Stimulated activated CD4-positive, alpha-beta T cell treated with anti-CD3 and anti-CD28 coated beads, Interleukin-4, amount 100 ng/mL, for 4 hours (primary cell): ENCODE measurements at regions not wholly inside any gene's neighbourhood (a gene's known extent, or its start where the extent isn't known, plus 50 kb on each side); places are given as distances from the start of the nearest gene placed in this dataset.

Experiments
- DNase-seq, 2 experiments: peaks; one replicate each; pipeline ENCODE4 v3.0.0-alpha.2; 2020

DNA sequence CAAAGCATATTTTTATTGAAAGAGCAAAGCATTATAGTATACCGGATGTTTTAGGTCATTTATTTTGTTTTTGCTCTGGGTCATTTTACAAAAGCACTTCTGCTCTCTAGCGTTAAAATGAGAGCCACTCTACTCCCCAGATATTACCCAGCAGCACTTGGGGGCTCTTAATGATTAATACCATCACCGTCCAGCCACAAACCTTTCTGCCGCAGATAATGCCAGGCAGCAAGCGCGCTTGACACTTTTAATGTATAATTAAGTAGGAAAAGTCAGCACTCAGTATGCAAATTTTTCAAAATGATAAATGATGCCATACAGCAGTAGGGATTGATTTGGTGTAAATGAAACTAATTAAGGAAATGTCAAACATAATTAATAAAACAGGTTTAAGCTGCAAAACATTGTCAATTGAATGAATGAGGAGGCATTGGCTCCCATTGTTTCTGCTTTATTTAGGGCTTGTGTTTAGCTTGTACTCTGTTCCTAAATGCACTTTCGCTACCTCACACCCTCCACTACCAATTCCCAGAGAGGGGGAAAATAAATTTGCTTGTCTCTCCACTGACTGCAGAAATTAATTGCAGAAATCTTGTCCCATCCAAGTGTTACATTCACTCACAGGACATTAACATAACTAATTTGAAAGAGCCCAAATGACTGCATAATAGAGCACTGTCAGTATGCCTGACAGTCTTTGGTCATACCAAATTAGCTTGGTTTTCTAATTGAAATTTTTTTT lies 358.8 kb upstream of the ARRDC3 start:
- DNase-seq: no peak

DNA sequence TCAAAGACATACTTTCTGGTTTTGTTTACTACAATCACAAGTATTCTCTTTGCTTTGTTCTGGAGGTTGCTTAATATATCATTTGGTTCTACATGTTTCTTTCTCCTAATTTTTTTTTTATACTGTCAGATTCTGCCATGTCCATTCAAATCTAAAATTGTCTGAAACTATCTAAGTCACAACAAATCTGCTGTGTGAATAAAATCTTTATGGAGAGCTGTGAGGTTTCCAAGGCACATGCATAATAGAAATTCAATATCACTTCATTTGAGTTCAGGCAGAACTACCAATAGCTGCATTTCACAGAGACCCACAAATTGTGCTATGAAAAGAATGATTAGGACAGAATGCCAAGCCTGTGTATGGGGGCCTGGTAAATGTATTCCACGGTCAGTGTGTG lies 346.9 kb upstream of the ARRDC3 start:
- DNase-seq: no peak

DNA sequence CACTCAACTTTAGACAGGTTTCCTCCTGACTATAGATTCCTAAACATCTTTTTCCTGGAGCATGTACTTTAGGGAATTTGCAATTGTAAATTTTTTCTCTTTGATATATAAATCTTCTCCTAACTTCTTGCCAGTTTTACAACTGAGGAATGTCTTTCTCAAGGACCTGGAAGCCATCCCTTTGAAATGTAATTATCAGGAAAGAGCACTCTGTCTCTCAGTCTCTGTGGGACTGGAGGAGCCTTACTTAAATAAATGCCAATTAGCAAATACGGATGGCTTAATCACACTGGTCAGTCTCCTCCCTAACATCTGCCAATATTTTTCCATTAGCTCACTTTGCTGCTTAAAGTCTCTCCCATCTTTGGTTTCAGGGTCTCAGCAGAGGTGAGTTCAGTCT lies 344.3 kb upstream of the ARRDC3 start:
- no peak for DNase-seq

DNA sequence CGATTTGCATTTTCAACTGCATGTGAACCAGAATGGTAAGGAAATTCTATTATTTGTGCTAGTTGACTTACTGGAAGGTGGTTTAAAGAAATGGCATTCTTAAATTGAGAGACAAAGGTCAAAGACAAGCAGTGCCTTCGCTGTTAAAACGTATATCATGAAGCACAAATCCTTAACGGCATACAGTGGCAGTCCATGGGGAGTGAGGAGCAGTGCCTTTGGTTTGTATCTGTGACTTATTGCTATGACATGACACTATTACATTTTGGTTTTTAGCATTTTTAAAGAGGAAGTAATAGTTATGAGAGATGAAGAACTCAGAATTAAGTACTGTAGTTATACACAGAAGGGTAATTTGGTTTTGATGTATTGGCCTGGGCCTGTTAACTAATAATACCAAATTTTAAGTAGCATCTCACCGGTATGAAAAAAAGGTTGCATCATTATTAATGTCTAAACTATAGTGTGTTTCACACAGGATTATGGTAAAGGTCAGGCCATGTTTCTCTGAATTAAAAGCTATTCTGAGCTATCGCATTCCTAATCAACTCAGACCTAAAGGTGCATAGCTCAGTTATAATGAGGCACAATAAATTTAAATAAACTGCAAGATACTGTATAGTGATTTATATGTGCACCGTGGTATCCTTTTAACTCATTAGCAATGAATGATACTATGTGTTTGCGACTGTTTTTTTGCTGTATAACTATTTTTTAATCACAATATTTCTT lies 339.8 kb upstream of the ARRDC3 start:
- no peak for DNase-seq

DNA sequence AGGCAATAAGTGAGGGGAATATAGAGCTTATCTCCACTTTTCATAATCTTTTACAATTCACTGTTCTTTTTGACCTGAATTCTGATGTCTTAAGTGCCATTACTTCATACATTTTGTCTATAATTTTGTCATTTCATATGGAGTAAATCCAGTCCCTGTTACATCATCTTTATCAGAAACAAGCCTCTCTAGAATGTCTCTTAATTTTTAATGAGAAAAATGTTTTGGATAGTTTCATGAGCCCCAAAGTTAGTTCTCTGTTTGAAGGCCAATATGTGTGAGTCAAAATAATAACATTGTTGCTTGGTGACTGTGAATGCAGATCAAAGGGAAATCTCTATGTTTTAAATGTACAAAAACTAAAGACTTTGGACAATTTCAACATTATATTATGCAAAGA lies 329.6 kb upstream of the ARRDC3 start:
- DNase-seq: no peak

DNA sequence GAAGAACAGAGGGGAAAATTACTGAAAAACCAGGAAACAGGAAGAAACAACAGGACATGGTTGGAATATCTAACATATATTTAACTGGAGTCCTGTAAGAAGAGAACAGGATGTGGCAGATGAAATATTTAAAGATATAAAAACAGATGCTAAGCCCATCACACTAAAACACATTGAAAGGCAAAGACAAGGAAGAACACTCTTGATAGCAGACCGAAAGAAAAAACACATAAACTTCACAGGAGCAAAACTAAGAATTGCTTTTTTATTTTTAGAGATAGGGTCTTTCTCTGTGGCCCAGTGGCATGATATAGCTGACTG lies 324.4 kb upstream of the ARRDC3 start:
- DNase-seq: no peak

DNA sequence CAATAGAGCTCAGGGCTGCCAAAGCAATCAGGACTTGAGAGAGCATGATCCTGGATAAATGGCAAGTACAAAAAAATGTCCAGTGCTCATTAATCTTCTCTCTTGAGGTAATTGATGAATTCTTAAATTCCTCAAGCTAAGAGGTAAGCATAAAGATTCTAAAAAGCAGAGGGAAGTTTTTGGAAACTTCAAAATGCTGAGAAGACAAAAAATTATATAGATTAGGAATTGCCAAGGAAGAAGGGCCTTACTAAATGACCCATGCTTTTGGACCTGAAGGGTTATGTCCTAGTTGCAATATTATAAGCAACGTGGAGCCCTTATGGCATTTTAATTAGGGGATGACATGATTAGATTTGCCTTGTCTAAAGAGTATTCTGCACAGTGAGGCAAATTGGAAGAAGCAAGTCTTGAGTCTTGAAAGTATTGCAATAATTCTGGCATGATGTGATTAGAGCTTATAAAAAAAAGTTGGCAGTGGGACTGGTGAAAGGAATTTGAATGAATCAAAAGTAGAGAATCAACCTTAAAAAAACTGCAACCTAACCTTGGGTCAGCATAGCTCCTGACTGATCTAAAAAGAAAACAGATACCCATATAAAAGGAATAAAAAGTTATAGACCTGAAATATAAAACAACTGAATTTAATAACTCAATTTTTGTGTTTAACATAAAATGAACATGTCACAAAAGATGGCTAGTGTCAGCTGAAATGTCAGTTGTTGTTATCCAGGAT lies 323.8 kb upstream of the ARRDC3 start:
- DNase-seq: no peak

DNA sequence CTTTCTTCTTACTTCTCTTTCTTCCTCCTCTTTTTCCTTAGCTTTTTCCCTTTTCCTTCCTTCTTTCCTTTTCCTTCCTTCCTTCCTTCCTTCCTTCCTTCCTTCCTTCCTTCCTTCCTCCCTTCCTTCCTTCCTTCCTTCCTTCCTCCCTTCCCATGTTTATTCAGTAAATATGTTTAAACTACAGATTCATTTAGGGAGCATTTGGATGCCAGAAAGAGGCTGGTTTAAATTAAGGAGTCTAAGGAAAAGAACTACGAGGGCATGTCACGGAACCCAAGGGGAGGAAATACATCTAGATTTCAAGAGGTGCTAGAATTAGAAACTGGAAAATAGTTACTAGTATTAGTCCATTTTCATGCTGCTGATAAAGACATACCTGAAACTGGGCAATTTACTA lies 320.0 kb upstream of the ARRDC3 start:
- no peak for DNase-seq

DNA sequence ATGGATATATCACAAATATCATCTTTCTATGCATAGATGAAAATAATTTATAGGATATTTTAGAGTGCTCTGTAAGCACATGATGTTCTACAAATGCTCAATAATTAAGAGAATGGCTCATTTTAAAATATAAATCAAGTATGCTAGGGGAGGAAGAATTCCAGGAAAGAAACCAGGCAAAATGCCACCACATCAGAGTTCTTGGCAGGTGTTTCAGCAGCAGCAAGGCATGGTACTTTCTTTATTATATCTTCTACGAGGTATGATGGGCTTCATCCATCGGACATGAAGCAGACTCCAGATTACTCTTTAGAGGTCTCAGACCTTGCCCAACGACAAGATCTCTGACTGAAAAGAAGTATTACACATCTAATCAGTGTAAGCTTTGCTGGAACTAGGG lies 316.3 kb upstream of the ARRDC3 start:
- no peak for DNase-seq

DNA sequence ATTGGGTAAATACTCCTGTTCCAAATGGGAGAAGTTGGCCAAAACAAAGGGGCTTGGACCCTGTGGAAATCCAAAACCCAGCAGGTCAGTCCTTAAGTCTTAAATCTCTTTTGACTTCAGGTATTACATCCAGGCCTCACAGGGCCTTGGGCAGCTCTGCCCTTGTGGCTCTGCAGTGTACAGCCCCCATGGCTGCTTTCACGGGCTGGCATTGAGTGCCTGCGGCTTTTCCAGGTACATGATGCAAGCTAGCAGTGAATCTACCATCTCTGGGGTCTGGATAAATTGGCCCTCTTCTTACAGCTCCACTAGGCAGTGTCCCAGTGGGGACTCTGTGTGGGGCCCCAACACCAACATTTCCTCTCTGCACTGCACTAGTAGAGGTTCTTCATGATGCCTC lies 308.5 kb upstream of the ARRDC3 start:
- DNase-seq: no peak

DNA sequence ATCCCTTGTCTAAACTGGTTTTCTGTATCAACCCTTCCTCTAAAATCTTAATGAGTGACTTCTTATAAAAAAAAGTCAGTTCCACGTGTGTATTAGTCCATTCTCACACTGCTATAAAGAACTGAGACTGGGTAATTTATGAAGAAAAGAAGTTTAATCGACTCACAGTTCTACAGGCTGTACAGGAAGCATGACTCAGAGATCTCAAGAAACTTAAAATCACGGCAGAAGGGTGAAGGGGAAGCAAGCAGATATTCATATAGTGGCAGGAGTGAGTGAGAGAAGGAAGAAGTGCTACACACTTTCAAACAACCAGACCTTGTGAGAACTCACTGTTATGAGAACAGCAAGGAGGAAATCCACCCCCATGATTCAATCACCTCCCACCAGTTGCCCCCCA lies 307.8 kb upstream of the ARRDC3 start:
- DNase-seq: no peak

DNA sequence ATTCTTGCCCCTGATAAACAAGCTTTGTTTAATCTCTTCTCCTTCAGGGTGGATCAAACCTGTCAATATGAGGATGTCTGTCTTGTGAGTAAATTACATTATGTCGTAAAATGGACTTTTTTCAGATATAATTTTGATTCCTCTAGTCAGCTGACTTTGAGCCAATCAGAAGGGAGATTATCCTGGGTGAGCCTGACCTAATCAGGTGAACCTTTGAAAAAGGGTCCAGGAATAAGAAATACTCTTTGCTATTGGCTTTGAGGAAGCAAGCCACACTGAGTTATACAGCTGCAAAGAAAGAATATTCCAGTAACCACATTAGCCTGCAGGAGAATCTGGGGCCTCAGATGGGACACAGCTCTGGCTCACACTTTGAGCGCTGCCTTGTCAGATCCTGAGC lies 304.3 kb upstream of the ARRDC3 start:
- no peak for DNase-seq

DNA sequence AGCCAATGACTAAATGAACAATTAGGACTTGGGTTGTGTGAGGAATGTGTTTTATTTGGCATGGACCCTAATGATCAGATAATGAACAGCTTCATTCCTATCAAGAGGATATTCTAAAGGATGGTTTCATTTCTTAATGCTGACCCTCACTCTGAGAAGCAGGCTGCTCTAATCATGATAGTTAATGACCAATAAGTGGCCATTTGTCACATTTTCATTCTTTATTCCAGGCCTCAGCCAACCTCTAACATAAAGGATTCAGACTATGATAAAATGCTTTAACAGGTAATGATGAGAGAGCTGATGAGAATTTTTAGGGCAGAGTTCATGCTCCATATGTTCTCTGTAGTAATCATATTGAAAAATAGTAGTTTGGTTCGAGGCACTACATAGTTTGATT lies 301.5 kb upstream of the ARRDC3 start:
- DNase-seq: no peak

DNA sequence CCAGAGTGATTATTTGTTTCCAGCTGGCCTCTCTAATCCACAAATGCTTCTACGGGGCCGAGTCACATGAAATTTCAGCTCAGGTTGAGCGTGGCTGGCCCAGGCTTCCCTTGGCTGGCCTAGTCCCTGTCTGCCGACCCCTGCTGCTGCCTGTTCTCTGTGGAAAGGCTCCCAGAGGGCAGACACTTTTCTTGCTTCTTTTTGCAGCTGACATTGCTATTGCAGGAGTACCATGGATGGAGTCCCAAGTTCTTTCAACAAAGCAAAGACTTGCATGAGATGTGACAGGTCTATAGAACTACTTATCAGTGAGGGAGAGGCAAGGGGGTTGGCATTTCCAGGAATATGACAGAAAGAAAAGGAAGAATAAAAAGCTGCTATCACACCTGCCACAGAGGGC lies 287.4 kb upstream of the ARRDC3 start:
- no peak for DNase-seq

DNA sequence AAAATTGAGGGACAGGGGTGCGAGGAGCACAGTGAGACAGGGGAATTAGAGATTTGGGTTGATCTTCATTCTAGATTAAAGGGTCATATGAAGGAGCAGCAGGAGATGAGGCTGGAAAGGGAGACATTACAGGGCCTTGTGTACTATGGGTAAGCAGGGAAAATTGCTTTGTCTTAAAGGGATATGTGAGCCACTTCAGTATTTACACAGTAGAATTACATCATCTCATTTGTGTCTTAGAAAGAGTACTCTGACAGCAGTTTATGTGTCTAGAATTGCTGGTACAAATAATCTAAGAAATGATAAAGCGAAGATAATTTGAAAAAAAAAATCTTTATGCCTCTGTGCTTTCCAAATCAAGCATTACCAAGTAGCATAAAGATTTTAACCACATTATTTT lies 287.0 kb upstream of the ARRDC3 start:
- no peak for DNase-seq

DNA sequence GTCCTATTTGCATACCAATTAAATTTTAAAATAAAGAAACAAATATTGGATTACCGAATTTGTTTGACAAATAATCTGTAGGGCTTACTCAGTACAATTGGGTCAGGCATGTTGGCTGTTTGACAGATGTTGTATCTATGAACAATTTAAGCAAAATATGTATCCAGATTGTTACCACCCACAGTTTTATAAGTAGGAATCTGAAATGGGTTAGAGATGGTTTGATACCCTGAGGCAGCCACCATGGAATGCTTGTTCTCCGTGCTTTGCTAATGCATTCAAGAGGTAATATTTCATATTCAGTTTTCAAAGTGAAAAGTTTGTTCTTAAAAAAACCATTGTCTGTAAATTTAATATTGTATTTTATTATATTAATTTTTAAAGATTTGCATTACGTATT lies 285.1 kb upstream of the ARRDC3 start:
- no peak for DNase-seq

DNA sequence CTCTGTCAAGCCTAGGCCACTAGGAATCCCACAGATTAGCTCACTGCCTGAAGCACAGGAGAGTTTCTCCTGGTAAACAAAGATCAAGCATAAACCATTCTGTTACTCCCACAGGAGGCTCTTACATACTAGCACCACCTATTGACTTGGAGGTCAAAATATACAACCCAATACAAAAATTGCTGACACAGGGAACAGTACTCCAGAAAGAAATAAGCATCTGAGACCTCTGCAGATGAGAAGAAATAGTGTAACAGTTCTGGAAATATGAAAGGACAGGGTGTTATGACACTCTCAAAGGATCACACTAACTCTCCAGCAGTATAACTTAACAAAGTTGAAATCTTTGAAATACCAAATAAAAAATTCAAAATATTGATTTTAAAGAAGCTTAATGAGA lies 269.6 kb upstream of the ARRDC3 start:
- no peak for DNase-seq

DNA sequence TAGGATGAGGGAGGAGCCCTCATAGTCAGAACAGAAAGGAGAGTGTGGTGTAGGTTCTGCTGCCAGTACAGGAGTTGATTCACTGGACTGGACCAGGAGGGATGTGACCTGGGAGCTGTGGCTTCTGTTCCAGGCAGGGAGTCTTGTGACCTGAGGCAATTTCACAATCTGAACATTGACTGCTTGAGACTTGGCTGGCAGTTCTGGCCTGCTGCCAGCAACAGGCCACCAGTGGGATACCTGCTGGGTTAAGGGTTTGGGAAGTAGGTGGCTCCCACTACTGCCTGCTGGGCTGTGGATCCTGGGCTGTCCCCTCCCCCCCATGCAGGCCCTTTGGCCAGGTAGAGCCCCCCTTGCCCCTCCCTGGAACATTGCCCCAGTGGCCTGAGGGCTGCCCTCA lies 268.6 kb upstream of the ARRDC3 start:
- no peak for DNase-seq

DNA sequence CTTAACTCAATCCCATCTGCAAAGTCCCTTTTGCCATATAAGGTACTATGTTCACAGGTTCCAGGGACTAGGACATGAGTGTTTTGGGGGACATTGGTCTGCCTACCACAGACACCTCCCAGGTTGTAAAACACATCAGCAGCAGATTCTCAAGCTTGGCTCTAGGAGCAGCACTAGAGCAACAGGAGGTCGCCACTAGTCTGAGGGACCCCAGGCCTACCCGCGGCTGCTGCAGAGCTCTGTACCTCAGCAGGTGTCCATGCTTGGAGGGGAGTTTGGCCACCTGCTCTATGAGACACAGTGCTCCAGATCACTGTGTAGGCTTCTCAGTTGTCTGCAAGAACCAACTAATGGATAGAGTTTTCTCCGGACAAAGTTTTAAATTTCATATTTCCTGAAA lies 262.2 kb upstream of the ARRDC3 start:
- no peak for DNase-seq

DNA sequence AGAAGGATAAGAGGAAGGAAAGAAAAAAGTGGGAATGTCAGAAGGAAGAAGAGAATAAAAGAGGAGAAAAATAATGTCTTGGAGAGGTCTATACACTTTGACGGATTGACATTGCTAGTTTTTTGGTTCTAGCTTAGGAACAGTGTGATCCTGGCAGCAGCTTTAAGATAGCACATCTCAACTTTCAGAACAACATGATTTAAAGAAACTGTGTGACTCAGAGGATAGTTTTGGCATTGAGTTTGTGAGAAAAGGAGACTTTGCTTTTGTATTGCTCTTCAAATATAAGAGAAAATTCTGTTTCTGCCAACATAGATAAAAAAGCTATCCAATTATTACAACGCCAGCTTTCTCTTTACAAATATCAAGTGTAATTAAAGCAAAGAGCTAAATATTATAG lies 260.7 kb upstream of the ARRDC3 start:
- no peak for DNase-seq

DNA sequence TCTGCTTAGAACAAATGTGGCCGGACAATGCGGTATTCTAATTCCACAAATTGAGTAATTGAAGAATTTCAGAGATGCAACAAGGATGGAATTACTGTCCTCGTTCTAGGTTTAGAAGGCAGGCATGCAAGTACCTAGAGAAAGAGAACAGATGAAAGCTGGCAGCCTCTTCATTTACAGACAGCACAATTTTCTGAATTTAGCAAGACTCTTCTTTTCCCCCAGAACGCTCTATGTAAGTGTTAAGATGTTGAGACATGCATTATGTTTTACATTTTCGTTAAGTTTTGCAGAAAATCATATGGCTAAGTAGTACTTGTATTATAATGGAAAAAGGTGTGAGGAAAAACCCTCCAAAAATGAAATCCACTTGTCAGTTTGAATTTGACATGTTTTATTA lies 259.5 kb upstream of the ARRDC3 start:
- no peak for DNase-seq

DNA sequence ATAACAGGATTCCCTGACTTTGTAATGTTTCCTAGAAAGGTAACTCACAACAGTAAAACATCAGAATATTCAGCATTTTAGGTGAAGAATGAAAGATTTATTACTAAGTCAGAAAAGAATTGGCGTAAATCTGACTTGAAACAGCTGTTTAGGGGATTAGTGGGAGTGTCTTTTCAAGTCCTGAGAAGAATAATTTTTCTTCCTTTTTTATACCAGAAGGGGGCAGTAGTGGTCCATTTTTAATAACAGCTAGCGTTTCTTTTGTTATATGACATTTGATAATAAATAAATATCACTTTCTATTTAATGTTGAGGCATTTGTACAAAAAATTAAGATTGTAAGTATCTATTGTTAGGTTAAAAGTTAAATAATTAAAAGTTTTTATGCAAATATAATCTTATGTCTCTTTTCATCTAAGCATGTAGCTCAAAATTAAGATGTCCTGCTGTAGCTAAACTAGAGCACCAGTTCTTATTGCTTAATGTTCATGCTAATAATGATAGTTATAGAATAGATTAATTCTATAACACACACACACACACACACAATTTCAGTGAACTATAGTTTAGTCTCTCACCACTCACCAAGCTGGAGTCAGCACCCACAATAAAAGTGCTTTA lies 258.7 kb upstream of the ARRDC3 start:
- DNase-seq: no peak

DNA sequence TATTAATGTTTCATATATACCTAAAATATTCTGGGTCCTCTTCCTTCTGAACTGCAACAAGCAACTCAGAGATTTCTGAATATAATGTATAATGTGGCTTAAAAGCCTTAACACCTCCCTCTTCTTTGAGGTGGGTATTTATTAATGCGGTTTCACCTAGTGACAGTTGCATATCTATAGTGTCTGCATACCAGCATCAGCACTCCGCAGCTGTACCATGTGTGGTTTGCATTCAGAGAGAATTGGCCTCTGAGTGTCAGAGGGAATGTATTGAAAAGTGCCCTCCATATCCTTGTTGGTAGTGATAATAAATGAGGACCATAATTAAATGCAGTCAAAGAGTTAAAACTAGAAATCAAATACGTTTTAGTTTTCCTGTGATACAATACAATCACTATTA lies 256.6 kb upstream of the ARRDC3 start:
- DNase-seq: no peak

DNA sequence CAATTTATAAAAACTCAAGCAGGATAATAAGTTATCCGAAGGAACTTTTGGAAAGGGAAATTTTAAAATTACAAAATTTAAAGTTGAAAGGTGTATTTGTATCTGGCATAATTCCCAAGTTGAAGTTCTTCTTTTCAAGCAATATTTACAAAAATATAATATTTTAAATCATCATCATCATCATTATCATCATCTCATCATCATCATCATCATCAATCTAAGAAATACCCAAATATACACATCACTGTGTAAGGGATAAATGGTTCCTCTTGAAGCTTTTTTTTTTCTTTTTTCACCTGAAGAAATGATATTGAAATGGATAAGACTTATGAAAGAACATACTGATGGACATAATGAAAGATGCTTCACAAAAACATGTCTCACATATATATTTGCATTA lies 254.9 kb upstream of the ARRDC3 start:
- no peak for DNase-seq
